ENCODE measurements at regions not wholly inside any gene's neighbourhood (a gene's known extent, or its start where the extent isn't known, plus 50 kb on each side); places are given as distances from the start of the nearest gene placed in this dataset.

GRCh38 chr13:79803296-79803695 is 322.3 kb downstream of the NDFIP2 start:
- Histone ChIP-seq H3K79me2 (ENCODE audit: insufficient read depth, low read length) (no peaks in the 10 kb centered on the region), H2AFZ (ENCODE audit: low read length) (no peak overlapping the region), H3K27me3 (ENCODE audit: insufficient read depth, low read length) (no peaks in the 10 kb centered on the region), H4K20me1 (ENCODE audit: insufficient read depth, low read length) (no peaks in the 10 kb centered on the region), H3K9me3 (ENCODE audit: low read depth, low read length) (no peaks in the 10 kb centered on the region), H3K4me1 (ENCODE audit: insufficient read depth, low read length) (no peaks in the 10 kb centered on the region), H3K4me2 (ENCODE audit: insufficient read depth, low read length) (no peak overlapping the region), H3K4me3 (ENCODE audit: insufficient read depth, low read length) (no peak overlapping the region), H3K27ac (ENCODE audit: low read depth, low read length) (no peak overlapping the region), H3K36me3 (ENCODE audit: insufficient read depth, low read length) (no peaks in the 10 kb centered on the region)
- DNase-seq (ENCODE audit: insufficient read length, low spot score, missing footprints), result no peak
- TF ChIP-seq CTCF (IDR thresholded peaks at IDR 0.05; ENCODE audit: extremely low read depth, low read depth, low read length), result no peak

GRCh38 chr13:79802389-79803085 is 321.6 kb downstream of the NDFIP2 start:
- Histone ChIP-seq H3K79me2 (ENCODE audit: insufficient read depth, low read length) (no peaks in the 10 kb centered on the region), H3K27me3 (ENCODE audit: insufficient read depth, low read length) (no peaks in the 10 kb centered on the region), H3K4me1 (ENCODE audit: insufficient read depth, low read length) (peaks cover 2% of the 10 kb centered on the region), H3K9me3 (ENCODE audit: low read depth, low read length) (no peaks in the 10 kb centered on the region), H3K36me3 (ENCODE audit: insufficient read depth, low read length) (no peaks in the 10 kb centered on the region), H3K27ac (ENCODE audit: low read depth, low read length) (no peak overlapping the region), H2AFZ (ENCODE audit: low read length) (no peak overlapping the region), H3K4me3 (ENCODE audit: insufficient read depth, low read length) (no peak overlapping the region), H3K4me2 (ENCODE audit: insufficient read depth, low read length) (no peak overlapping the region), H4K20me1 (ENCODE audit: insufficient read depth, low read length) (no peaks in the 10 kb centered on the region)
- no peak for DNase-seq (ENCODE audit: insufficient read length, low spot score, missing footprints)
- no peak for TF ChIP-seq CTCF (IDR thresholded peaks at IDR 0.05; ENCODE audit: extremely low read depth, low read depth, low read length)

- no peaks in the 10 kb centered on the region for H3K36me3 ChIP-seq (ENCODE audit: insufficient read depth, low read length)
- H3K27ac ChIP-seq (ENCODE audit: low read depth, low read length), result no peak overlapping the region
- peaks cover 2% of the 10 kb centered on the region for H3K4me1 ChIP-seq (ENCODE audit: insufficient read depth, low read length)
- H3K9me3 ChIP-seq (ENCODE audit: low read depth, low read length), result no peaks in the 10 kb centered on the region
- no peak overlapping the region for H3K4me2 ChIP-seq (ENCODE audit: insufficient read depth, low read length)
- H2AFZ ChIP-seq (ENCODE audit: low read length), result no peak overlapping the region
- H4K20me1 ChIP-seq (ENCODE audit: insufficient read depth, low read length), result no peaks in the 10 kb centered on the region
- DNase-seq (ENCODE audit: insufficient read length, low spot score, missing footprints), result no peak
- H3K79me2 ChIP-seq (ENCODE audit: insufficient read depth, low read length), result no peaks in the 10 kb centered on the region
- TF ChIP-seq CTCF (IDR thresholded peaks at IDR 0.05; ENCODE audit: extremely low read depth, low read depth, low read length), result no peak
- no peaks in the 10 kb centered on the region for H3K27me3 ChIP-seq (ENCODE audit: insufficient read depth, low read length)
- H3K4me3 ChIP-seq (ENCODE audit: insufficient read depth, low read length), result no peak overlapping the region
Observed at GRCh38 chr13:79799059-79799867, 318.3 kb downstream of the NDFIP2 start.

GRCh38 chr13:79796136-79796535 is 315.2 kb downstream of the NDFIP2 start:
- no peaks in the 10 kb centered on the region for H3K9me3 ChIP-seq (ENCODE audit: low read depth, low read length)
- H3K27ac ChIP-seq (ENCODE audit: low read depth, low read length), result no peak overlapping the region
- DNase-seq (ENCODE audit: insufficient read length, low spot score, missing footprints), result no peak
- no peaks in the 10 kb centered on the region for H3K27me3 ChIP-seq (ENCODE audit: insufficient read depth, low read length)
- no peak for TF ChIP-seq CTCF (IDR thresholded peaks at IDR 0.05; ENCODE audit: extremely low read depth, low read depth, low read length)
- no peaks in the 10 kb centered on the region for H3K36me3 ChIP-seq (ENCODE audit: insufficient read depth, low read length)
- peaks cover 2% of the 10 kb centered on the region for H3K4me1 ChIP-seq (ENCODE audit: insufficient read depth, low read length)
- no peak overlapping the region for H3K4me3 ChIP-seq (ENCODE audit: insufficient read depth, low read length)
- no peaks in the 10 kb centered on the region for H3K79me2 ChIP-seq (ENCODE audit: insufficient read depth, low read length)
- H4K20me1 ChIP-seq (ENCODE audit: insufficient read depth, low read length), result no peaks in the 10 kb centered on the region
- no peak overlapping the region for H3K4me2 ChIP-seq (ENCODE audit: insufficient read depth, low read length)
- no peak overlapping the region for H2AFZ ChIP-seq (ENCODE audit: low read length)
